MG63 (cell line): ENCODE measurements at regions not wholly inside any gene's neighbourhood (a gene's known extent, or its start where the extent isn't known, plus 50 kb on each side); places are given as distances from the start of the nearest gene placed in this dataset.

Experiments
- DNase-seq: peaks from one replicate; pipeline ENCODE4 v3.0.0-alpha.2; 2020
- H3K27me3 ChIP-seq: fragments of 250-450 bp; sonication (Bioruptor Pico); 2 replicates; pipeline ENCODE4 v1.5.1; 2020; ENCODE audit warnings: mild to moderate bottlenecking, moderate library complexity
- H3K36me3 ChIP-seq: fragments of 250-450 bp; sonication (Bioruptor Pico); 2 replicates; pipeline ENCODE4 v1.5.1; 2020; ENCODE audit warnings: mild to moderate bottlenecking, moderate library complexity
- H3K4me3 ChIP-seq: fragments of 250-450 bp; sonication (Bioruptor Pico); 2 replicates; pipeline ENCODE4 v1.5.1; 2020; ENCODE audit warnings: mild to moderate bottlenecking, moderate library complexity
- H3K9me3 ChIP-seq: fragments of 250-450 bp; sonication (Bioruptor Pico); 2 replicates; pipeline ENCODE4 v1.5.1; 2020; ENCODE audit warnings: mild to moderate bottlenecking, moderate library complexity

GRCh38 chr4:11783588-11783987 is 354.9 kb upstream of the HS3ST1 start:
- DNase-seq = no peak
- H3K9me3 ChIP-seq = no peaks in the 10 kb centered on the region
- no peaks in the 10 kb centered on the region for H3K27me3 ChIP-seq
- no peaks in the 10 kb centered on the region for H3K36me3 ChIP-seq
- H3K4me3 ChIP-seq = no peak overlapping the region

- H3K36me3 ChIP-seq = no peaks in the 10 kb centered on the region
- DNase-seq = no peak
- H3K4me3 ChIP-seq = no peak overlapping the region
- H3K9me3 ChIP-seq = no peaks in the 10 kb centered on the region
- no peaks in the 10 kb centered on the region for H3K27me3 ChIP-seq
Observed at GRCh38 chr4:11782859-11783258, 354.2 kb upstream of the HS3ST1 start.

- no peaks in the 10 kb centered on the region for H3K36me3 ChIP-seq
- no peaks in the 10 kb centered on the region for H3K27me3 ChIP-seq
- no peak for DNase-seq
- no peaks in the 10 kb centered on the region for H3K9me3 ChIP-seq
- H3K4me3 ChIP-seq = no peak overlapping the region
Observed at GRCh38 chr4:11777447-11777846, 348.8 kb upstream of the HS3ST1 start.

- no peaks in the 10 kb centered on the region for H3K36me3 ChIP-seq
- no peak for DNase-seq
- no peaks in the 10 kb centered on the region for H3K27me3 ChIP-seq
- no peaks in the 10 kb centered on the region for H3K9me3 ChIP-seq
- no peak overlapping the region for H3K4me3 ChIP-seq
Observed at GRCh38 chr4:11774346-11774745, 345.7 kb upstream of the HS3ST1 start.

- H3K9me3 ChIP-seq = no peaks in the 10 kb centered on the region
- no peaks in the 10 kb centered on the region for H3K27me3 ChIP-seq
- no peaks in the 10 kb centered on the region for H3K36me3 ChIP-seq
- no peak for DNase-seq
- H3K4me3 ChIP-seq = no peak overlapping the region
Observed at GRCh38 chr4:11773798-11774197, 345.1 kb upstream of the HS3ST1 start.

- no peaks in the 10 kb centered on the region for H3K27me3 ChIP-seq
- H3K4me3 ChIP-seq = no peak overlapping the region
- peak; percentile 64 for DNase-seq
- H3K36me3 ChIP-seq = no peaks in the 10 kb centered on the region
- H3K9me3 ChIP-seq = no peaks in the 10 kb centered on the region
Observed at GRCh38 chr4:11769434-11769833, 340.7 kb upstream of the HS3ST1 start.

- Histone ChIP-seq H3K9me3 (no peaks in the 10 kb centered on the region), H3K36me3 (no peaks in the 10 kb centered on the region), H3K4me3 (no peak overlapping the region), H3K27me3 (no peaks in the 10 kb centered on the region)
- no peak for DNase-seq
Observed at GRCh38 chr4:11768251-11768972, 339.7 kb upstream of the HS3ST1 start.

GRCh38 chr4:11765849-11766453 is 337.3 kb upstream of the HS3ST1 start:
- H3K36me3 ChIP-seq = no peaks in the 10 kb centered on the region
- H3K9me3 ChIP-seq = no peaks in the 10 kb centered on the region
- H3K4me3 ChIP-seq = no peak overlapping the region
- no peaks in the 10 kb centered on the region for H3K27me3 ChIP-seq
- peak; percentile 23 for DNase-seq

- H3K4me3 ChIP-seq = peak overlapping the region; percentile 21; the same call in 1 of the 2 replicates
- H3K27me3 ChIP-seq = no peaks in the 10 kb centered on the region
- DNase-seq = peak; percentile 65
- H3K36me3 ChIP-seq = no peaks in the 10 kb centered on the region
- peaks cover 2% of the 10 kb centered on the region; the same call in 1 of the 2 replicates for H3K9me3 ChIP-seq
Observed at GRCh38 chr4:11748164-11748872, 319.6 kb upstream of the HS3ST1 start.

GRCh38 chr4:11746734-11747133 is 318.0 kb upstream of the HS3ST1 start:
- Histone ChIP-seq H3K4me3 (no peak overlapping the region), H3K27me3 (no peaks in the 10 kb centered on the region), H3K9me3 (peaks cover 2% of the 10 kb centered on the region; the same call in 1 of the 2 replicates), H3K36me3 (no peaks in the 10 kb centered on the region)
- no peak for DNase-seq

GRCh38 chr4:11743976-11744375 is 315.3 kb upstream of the HS3ST1 start:
- no peak for DNase-seq
- Histone ChIP-seq H3K36me3 (no peaks in the 10 kb centered on the region), H3K4me3 (no peak overlapping the region), H3K9me3 (no peaks in the 10 kb centered on the region), H3K27me3 (no peaks in the 10 kb centered on the region)

- Histone ChIP-seq H3K4me3 (no peak overlapping the region), H3K27me3 (no peaks in the 10 kb centered on the region), H3K36me3 (no peaks in the 10 kb centered on the region), H3K9me3 (no peaks in the 10 kb centered on the region)
- no peak for DNase-seq
Observed at GRCh38 chr4:11743236-11743635, 314.5 kb upstream of the HS3ST1 start.

GRCh38 chr4:11741190-11741652 is 312.5 kb upstream of the HS3ST1 start:
- H3K36me3 ChIP-seq = no peaks in the 10 kb centered on the region
- no peaks in the 10 kb centered on the region for H3K27me3 ChIP-seq
- no peaks in the 10 kb centered on the region for H3K9me3 ChIP-seq
- H3K4me3 ChIP-seq = no peak overlapping the region
- no peak for DNase-seq

GRCh38 chr4:11739992-11740391 is 311.3 kb upstream of the HS3ST1 start:
- Histone ChIP-seq H3K9me3 (no peaks in the 10 kb centered on the region), H3K36me3 (no peaks in the 10 kb centered on the region), H3K27me3 (no peaks in the 10 kb centered on the region), H3K4me3 (no peak overlapping the region)
- DNase-seq = no peak

- no peaks in the 10 kb centered on the region for H3K27me3 ChIP-seq
- no peak overlapping the region for H3K4me3 ChIP-seq
- DNase-seq = no peak
- H3K9me3 ChIP-seq = no peaks in the 10 kb centered on the region
- H3K36me3 ChIP-seq = no peaks in the 10 kb centered on the region
Observed at GRCh38 chr4:11736978-11737377, 308.3 kb upstream of the HS3ST1 start.

- H3K9me3 ChIP-seq = no peaks in the 10 kb centered on the region
- no peak for DNase-seq
- no peaks in the 10 kb centered on the region for H3K27me3 ChIP-seq
- H3K36me3 ChIP-seq = no peaks in the 10 kb centered on the region
- no peak overlapping the region for H3K4me3 ChIP-seq
Observed at GRCh38 chr4:11735651-11736050, 307.0 kb upstream of the HS3ST1 start.

GRCh38 chr4:11732155-11732554 is 303.5 kb upstream of the HS3ST1 start:
- Histone ChIP-seq H3K4me3 (no peak overlapping the region), H3K27me3 (no peaks in the 10 kb centered on the region), H3K36me3 (no peaks in the 10 kb centered on the region), H3K9me3 (no peaks in the 10 kb centered on the region)
- no peak for DNase-seq
